Thoracic aorta (tissue), 2 donors: ENCODE measurements at regions not wholly inside any gene's neighbourhood (a gene's known extent, or its start where the extent isn't known, plus 50 kb on each side); places are given as distances from the start of the nearest gene placed in this dataset.

Source experiments
- ATAC-seq: fragments of 150-250 bp; one replicate; pipeline ENCODE4 v1.8.0; 2017; ENCODE audit warnings: low read depth; ENCODE audit not compliant: insufficient number of reproducible peaks, low FRiP score
- DNase-seq: peaks from one replicate; pipeline ENCODE4 v3.0.0-alpha.2; 2020; ENCODE audit warnings: low spot score
- H3K27ac ChIP-seq, 2 donors: fragments of 200-600 bp; sonication (generic); 1 replicate in 1 of 2; 2 replicates in 1 of 2; pipeline ENCODE4 v1.5.1; 2016; ENCODE audit warnings: mild to moderate bottlenecking in 2 of 2, moderate library complexity in 2 of 2
- H3K27me3 ChIP-seq: fragments of 200-600 bp; sonication (generic); replicated peaks from 2 replicates; pipeline ENCODE4 v1.6.0; 2016; ENCODE audit warnings: mild to moderate bottlenecking; ENCODE audit not compliant: insufficient read depth
- H3K36me3 ChIP-seq: fragments of 200-600 bp; sonication (generic); one replicate; pipeline ENCODE4 v1.5.1; 2016
- H3K4me1 ChIP-seq, 2 donors: fragments of 200-600 bp; sonication (generic); 1 replicate in 1 of 2; 2 replicates in 1 of 2; pipeline versions ENCODE4 v1.5.1 to v1.6.0; 2016; ENCODE audit warnings: low read depth in 2 of 2, mild to moderate bottlenecking in 1 of 2; ENCODE audit not compliant: control insufficient read depth in 1 of 2
- H3K4me3 ChIP-seq: fragments of 200-600 bp; sonication (generic); 2 replicates; pipeline ENCODE4 v1.5.1; 2016; ENCODE audit warnings: mild to moderate bottlenecking
- H3K9me3 ChIP-seq: fragments of 200-600 bp; sonication (generic); 2 replicates; pipeline ENCODE4 v1.5.1; 2016
- TF ChIP-seq, protein P1 (sequence below): fragments of 200-600 bp; sonication (generic); IDR thresholded peaks from one replicate; pipeline ENCODE4 v1.5.1; 2019; ENCODE audit warnings: antibody characterized with exemption

DNA sequence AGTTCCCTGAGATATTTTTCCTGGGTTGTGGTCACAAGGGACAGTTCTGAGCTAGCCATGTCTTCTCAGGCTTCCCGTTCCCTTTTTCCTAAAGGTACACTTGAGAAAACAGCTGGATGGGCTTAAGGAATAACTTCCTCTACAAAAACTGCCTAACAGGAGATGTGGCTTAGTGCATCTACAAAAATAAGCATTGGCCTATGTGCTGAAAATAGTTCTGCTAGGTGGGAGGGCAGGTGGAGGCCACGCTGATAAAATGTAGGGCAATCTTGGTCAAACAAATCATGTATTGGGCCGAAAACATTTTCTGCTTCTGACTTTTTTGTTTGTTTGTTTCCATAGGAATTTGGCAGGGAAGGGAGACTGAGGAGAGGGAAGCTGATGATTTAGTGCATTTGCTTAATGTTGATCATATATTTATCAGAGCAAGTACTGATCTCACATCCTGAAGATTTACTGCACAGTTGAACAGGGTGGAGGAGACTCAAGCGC lies 409.4 kb upstream of the FZD8 start:
- ATAC-seq, result no peak
- TF ChIP-seq, protein P1, sequence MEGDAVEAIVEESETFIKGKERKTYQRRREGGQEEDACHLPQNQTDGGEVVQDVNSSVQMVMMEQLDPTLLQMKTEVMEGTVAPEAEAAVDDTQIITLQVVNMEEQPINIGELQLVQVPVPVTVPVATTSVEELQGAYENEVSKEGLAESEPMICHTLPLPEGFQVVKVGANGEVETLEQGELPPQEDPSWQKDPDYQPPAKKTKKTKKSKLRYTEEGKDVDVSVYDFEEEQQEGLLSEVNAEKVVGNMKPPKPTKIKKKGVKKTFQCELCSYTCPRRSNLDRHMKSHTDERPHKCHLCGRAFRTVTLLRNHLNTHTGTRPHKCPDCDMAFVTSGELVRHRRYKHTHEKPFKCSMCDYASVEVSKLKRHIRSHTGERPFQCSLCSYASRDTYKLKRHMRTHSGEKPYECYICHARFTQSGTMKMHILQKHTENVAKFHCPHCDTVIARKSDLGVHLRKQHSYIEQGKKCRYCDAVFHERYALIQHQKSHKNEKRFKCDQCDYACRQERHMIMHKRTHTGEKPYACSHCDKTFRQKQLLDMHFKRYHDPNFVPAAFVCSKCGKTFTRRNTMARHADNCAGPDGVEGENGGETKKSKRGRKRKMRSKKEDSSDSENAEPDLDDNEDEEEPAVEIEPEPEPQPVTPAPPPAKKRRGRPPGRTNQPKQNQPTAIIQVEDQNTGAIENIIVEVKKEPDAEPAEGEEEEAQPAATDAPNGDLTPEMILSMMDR, result no peak

DNA sequence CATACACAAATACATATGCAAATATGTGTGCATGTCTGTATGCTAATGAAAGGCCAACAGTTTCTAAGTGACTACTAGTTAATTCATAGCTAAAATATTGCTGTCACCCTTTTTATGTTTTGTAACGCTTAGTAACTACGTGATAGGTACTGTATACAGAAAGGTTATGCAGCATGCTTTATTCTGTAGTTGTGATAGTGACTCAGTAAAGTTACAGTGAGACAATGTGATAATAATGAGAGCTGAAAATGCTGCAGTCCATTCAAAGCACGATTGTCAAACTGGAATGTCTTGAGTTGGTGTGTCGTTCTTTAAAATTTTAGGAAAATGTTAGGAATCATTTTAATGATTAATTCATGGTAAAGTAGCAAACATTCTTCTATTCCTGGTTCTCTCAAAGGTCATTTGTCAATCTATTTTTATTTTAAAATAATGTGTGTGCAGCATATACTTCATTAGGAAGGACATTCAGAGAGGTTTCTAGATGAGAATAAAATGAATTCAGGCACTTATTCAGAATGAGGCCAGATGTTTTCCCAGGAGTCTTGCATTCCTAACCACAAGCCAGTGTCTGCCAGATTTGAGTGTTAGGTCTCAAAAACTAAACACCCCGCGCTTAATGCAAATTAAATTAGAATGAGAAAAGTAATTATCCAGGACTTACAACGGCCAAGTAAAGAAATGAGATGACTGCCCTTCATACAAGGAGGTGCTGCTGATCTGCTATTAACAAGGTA lies 408.8 kb upstream of the FZD8 start:
- Histone ChIP-seq H3K4me1 (no peaks in the 10 kb centered on the region), H3K4me3 (no peak overlapping the region), H3K27me3 (no peaks in the 10 kb centered on the region), H3K36me3 (no peaks in the 10 kb centered on the region), H3K9me3 (no peaks in the 10 kb centered on the region), H3K27ac (no peak overlapping the region)
- DNase-seq (no peak), ATAC-seq (no peak)
- TF ChIP-seq, protein P1, result no peak

More for the DNA sequence above, 409.4 kb upstream of the FZD8 start:
- no peak overlapping the region for H3K4me3 ChIP-seq
- H3K27ac ChIP-seq, result no peak overlapping the region
- H3K4me1 ChIP-seq, result no peaks in the 10 kb centered on the region
- DNase-seq, result no peak
- no peaks in the 10 kb centered on the region for H3K36me3 ChIP-seq
- H3K27me3 ChIP-seq, result no peaks in the 10 kb centered on the region
- H3K9me3 ChIP-seq, result no peaks in the 10 kb centered on the region

DNA sequence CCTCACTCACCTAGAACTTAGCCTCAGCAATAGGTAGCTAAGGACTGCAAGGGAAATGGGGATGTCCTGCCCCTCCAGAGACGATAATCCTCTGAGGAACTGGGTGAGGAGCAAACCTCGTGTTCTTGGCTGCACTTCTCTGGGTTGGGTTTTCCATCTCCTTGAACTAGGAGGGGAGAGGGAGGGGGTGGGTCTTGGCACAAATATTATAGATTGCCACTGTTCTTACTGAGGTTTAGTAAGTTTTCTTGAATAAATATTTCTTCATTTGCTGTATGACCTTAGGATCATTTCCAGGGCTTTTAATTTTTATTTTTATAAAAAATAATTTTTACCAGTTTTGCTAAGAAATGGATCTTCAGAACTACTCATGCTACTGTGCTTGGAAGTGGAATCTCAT lies 406.7 kb upstream of the FZD8 start:
- no peaks in the 10 kb centered on the region for H3K27me3 ChIP-seq
- no peaks in the 10 kb centered on the region for H3K36me3 ChIP-seq
- no peak for ATAC-seq
- H3K27ac ChIP-seq, result no peak overlapping the region
- TF ChIP-seq, protein P1, result no peak
- H3K9me3 ChIP-seq, result no peaks in the 10 kb centered on the region
- no peaks in the 10 kb centered on the region for H3K4me1 ChIP-seq
- DNase-seq, result no peak
- no peak overlapping the region for H3K4me3 ChIP-seq

DNA sequence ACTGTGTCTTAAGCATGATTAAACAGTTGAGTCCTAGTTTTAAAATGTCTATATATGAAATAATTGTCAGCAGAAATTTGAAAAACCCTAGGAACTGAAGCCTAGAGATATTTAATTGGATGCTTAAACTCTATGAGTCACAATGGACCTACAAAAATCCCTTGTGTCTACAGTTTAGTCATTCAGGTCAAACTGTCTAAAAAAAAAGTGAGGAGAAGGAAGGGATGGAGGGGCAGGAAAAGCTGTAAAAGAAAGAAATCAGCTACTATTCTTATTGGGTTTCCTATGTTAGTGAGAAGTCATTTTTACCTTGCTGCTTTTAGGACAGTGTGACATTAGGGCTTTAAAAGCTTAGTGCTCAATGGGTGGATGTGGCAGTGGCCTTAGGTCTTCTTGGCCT lies 406.1 kb upstream of the FZD8 start:
- TF ChIP-seq, protein P1, result no peak
- DNase-seq (no peak), ATAC-seq (no peak)
- Histone ChIP-seq H3K4me1 (no peaks in the 10 kb centered on the region), H3K36me3 (no peaks in the 10 kb centered on the region), H3K27me3 (no peaks in the 10 kb centered on the region), H3K4me3 (no peak overlapping the region), H3K9me3 (no peaks in the 10 kb centered on the region), H3K27ac (no peak overlapping the region)

DNA sequence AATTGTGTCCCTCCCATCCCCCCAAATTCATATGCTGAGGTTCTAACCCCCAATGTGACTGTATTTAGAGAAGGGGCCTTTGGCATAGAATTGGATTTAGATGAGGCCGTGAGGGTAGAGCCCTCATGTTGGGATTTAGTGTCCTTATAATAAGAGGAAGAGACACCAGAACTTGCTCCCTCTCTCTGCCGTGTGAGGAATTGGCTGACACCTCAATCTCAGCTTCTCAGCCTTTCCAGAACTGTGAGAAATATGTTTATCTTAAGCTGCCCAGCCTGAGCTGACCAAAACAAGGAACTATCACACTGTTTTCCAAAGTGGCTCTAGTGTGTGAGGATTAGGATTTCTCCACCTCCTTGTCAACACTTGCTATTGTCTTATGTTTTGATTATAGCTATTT lies 400.0 kb upstream of the FZD8 start:
- no peak for DNase-seq
- H3K4me1 ChIP-seq, result peaks cover 5 to 11% of the 10 kb centered on the region in 2 donors
- no peaks in the 10 kb centered on the region for H3K36me3 ChIP-seq
- no peaks in the 10 kb centered on the region for H3K27me3 ChIP-seq
- H3K9me3 ChIP-seq, result no peaks in the 10 kb centered on the region
- no peak overlapping the region for H3K4me3 ChIP-seq
- TF ChIP-seq, protein P1, result no peak
- ATAC-seq, result no peak
- no peak overlapping the region for H3K27ac ChIP-seq
